Neural cell (in vitro differentiated cells): ENCODE measurements at regions not wholly inside any gene's neighbourhood (a gene's known extent, or its start where the extent isn't known, plus 50 kb on each side); places are given as distances from the start of the nearest gene placed in this dataset.

Source experiments
- CTCF ChIP-seq: fragments of 450-650 bp; IDR thresholded peaks from 2 replicates; pipeline ENCODE4 v1.5.1; 2014; ENCODE audit warnings: antibody characterized with exemption, mild to moderate bottlenecking, moderate library complexity; ENCODE audit not compliant: poor library complexity, severe bottlenecking
- EZH2 ChIP-seq: fragments of 200-600, 300-800 bp; shearing (Covaris generic), sonication (generic); IDR thresholded peaks from 2 replicates; pipeline ENCODE4 v1.6.1; 2014; ENCODE audit warnings: antibody characterized with exemption, low read length, borderline replicate concordance, mild to moderate bottlenecking; ENCODE audit not compliant: insufficient read depth, poor library complexity, severe bottlenecking
- POLR2AphosphoS5 ChIP-seq: IDR thresholded peaks from 2 replicates; pipeline ENCODE4 v1.6.1; 2012
- TAF1 ChIP-seq: IDR thresholded peaks from 2 replicates; pipeline ENCODE4 v1.6.1; 2012; ENCODE audit warnings: low read depth

DNA sequence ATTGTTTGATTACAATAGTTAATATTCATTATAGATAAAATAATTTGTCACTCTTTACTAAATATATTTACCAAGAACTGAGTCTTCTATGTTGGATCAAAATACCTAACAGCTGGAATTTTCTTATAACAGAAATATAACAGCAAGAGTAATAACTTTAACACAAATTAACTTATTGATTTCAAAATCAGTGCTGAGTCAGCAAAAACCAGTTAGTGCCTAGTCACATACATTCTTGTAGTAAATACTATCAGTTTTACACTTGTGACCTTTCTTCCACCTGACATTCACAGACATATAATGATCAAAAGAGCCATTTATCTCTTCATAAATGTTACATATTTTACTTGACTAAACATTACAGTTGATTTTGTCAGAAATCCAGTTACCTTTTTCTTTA lies 1141.4 kb upstream of the ADGRB3 start:
- TF ChIP-seq CTCF (no peak), POLR2AphosphoS5 (no peak), TAF1 (no peak), EZH2 (no peak)
